NCI-H69 (cell line): ENCODE measurements at regions not wholly inside any gene's neighbourhood (a gene's known extent, or its start where the extent isn't known, plus 50 kb on each side); places are given as distances from the start of the nearest gene placed in this dataset.

Source experiments
- DNase-seq: peaks from one replicate; lab custom pipeline; 2025; lab: John Stamatoyannopoulos, UW

GRCh38 chr4:159035570-159035969 lies 67.3 kb upstream of the RAPGEF2 start:
- DNase-seq, result peak; percentile 83

- DNase-seq, result no peak
Measured at GRCh38 chr4:159038536-159038935, 64.3 kb upstream of the RAPGEF2 start.

- DNase-seq, result no peak
Measured at GRCh38 chr4:159041054-159042034, 61.5 kb upstream of the RAPGEF2 start.

GRCh38 chr4:159042097-159042605 lies 60.7 kb upstream of the RAPGEF2 start:
- DNase-seq, result peak; percentile 19

- DNase-seq, result no peak
Measured at GRCh38 chr4:159042868-159043267, 60.0 kb upstream of the RAPGEF2 start.

GRCh38 chr4:159043861-159044260 lies 59.0 kb upstream of the RAPGEF2 start:
- DNase-seq, result no peak

- no peak for DNase-seq
Measured at GRCh38 chr4:159045321-159045720, 57.6 kb upstream of the RAPGEF2 start.

GRCh38 chr4:159046683-159047082 lies 56.2 kb upstream of the RAPGEF2 start:
- DNase-seq, result no peak

GRCh38 chr4:159047478-159048165 lies 55.3 kb upstream of the RAPGEF2 start:
- DNase-seq, result no peak

- DNase-seq, result peak; percentile 84
Measured at GRCh38 chr4:159048166-159048886, 54.6 kb upstream of the RAPGEF2 start.

GRCh38 chr4:159049780-159050375 lies 53.0 kb upstream of the RAPGEF2 start:
- DNase-seq, result peak; percentile 6

- no peak for DNase-seq
Measured at GRCh38 chr4:159051245-159052071, 51.4 kb upstream of the RAPGEF2 start.

GRCh38 chr4:159052315-159052714 lies 50.6 kb upstream of the RAPGEF2 start:
- DNase-seq, result no peak
